ENCODE measurements at regions not wholly inside any gene's neighbourhood (a gene's known extent, or its start where the extent isn't known, plus 50 kb on each side); places are given as distances from the start of the nearest gene placed in this dataset.

- DNase-seq (no peak), ATAC-seq (no peak)
- intact Hi-C loops (cut with DNase I, micrococcal nuclease): no loop called here
These were observed 628.6 kb upstream of the CDH2 start for GRCh38 chr18:28805491-28805890.

- intact Hi-C loops (cut with DNase I, micrococcal nuclease): no loop called here
- ATAC-seq: no peak
These were observed 627.7 kb upstream of the CDH2 start for GRCh38 chr18:28804512-28805202.

GRCh38 chr18:28802546-28802945 is 625.6 kb upstream of the CDH2 start:
- intact Hi-C loops (cut with DNase I, micrococcal nuclease): no loop called here
- DNase-seq (no peak), ATAC-seq (no peak)

More at GRCh38 chr18:28804512-28805202, 627.7 kb upstream of the CDH2 start:
- no peak for DNase-seq

GRCh38 chr18:28801876-28802275 is 624.9 kb upstream of the CDH2 start:
- ATAC-seq: no peak
- intact Hi-C loops (cut with DNase I, micrococcal nuclease): no loop called here

GRCh38 chr18:28794459-28795245 is 617.7 kb upstream of the CDH2 start:
- ATAC-seq (no peak), DNase-seq (no peak)
- intact Hi-C loops (cut with DNase I, micrococcal nuclease): no loop called here

More at GRCh38 chr18:28801876-28802275, 624.9 kb upstream of the CDH2 start:
- no peak for DNase-seq

GRCh38 chr18:28793901-28794300 is 617.0 kb upstream of the CDH2 start:
- no peak for DNase-seq
- intact Hi-C loops (cut with DNase I, micrococcal nuclease): no loop called here

GRCh38 chr18:28792404-28793086 is 615.6 kb upstream of the CDH2 start:
- intact Hi-C loops (cut with DNase I, micrococcal nuclease): no loop called here
- ATAC-seq (no peak), DNase-seq (no peak)

More at GRCh38 chr18:28793901-28794300, 617.0 kb upstream of the CDH2 start:
- no peak for ATAC-seq

GRCh38 chr18:28791101-28791500 is 614.2 kb upstream of the CDH2 start:
- no peak for ATAC-seq
- intact Hi-C loops (cut with DNase I, micrococcal nuclease): no loop called here
- no peak for DNase-seq

GRCh38 chr18:28789502-28789901 is 612.6 kb upstream of the CDH2 start:
- DNase-seq: no peak
- no peak for ATAC-seq
- intact Hi-C loops (cut with DNase I, micrococcal nuclease): no loop called here

GRCh38 chr18:28786926-28787325 is 610.0 kb upstream of the CDH2 start:
- DNase-seq (no peak), ATAC-seq (no peak)
- intact Hi-C loops (cut with DNase I, micrococcal nuclease): no loop called here

GRCh38 chr18:28781616-28782362 is 604.9 kb upstream of the CDH2 start:
- intact Hi-C loops (cut with DNase I, micrococcal nuclease): no loop called here
- DNase-seq (no peak), ATAC-seq (no peak)

GRCh38 chr18:28778706-28779105 is 601.8 kb upstream of the CDH2 start:
- no peak for ATAC-seq
- intact Hi-C loops (cut with DNase I, micrococcal nuclease): no loop called here

GRCh38 chr18:28777756-28778155 is 600.8 kb upstream of the CDH2 start:
- DNase-seq (no peak), ATAC-seq (no peak)
- intact Hi-C loops (cut with DNase I, micrococcal nuclease): no loop called here

More at GRCh38 chr18:28778706-28779105, 601.8 kb upstream of the CDH2 start:
- no peak for DNase-seq

GRCh38 chr18:28771849-28772248 is 594.9 kb upstream of the CDH2 start:
- intact Hi-C loops (cut with DNase I, micrococcal nuclease): no loop called here
- ATAC-seq: no peak
- no peak for DNase-seq

GRCh38 chr18:28768791-28769768 is 592.1 kb upstream of the CDH2 start:
- DNase-seq (no peak), ATAC-seq (no peak)
- intact Hi-C loops (cut with DNase I, micrococcal nuclease): no loop called here

- no peak for DNase-seq
- intact Hi-C loops (cut with DNase I, micrococcal nuclease): no loop called here
These were observed 590.8 kb upstream of the CDH2 start for GRCh38 chr18:28767727-28768211.

GRCh38 chr18:28767201-28767600 is 590.3 kb upstream of the CDH2 start:
- intact Hi-C loops (cut with DNase I, micrococcal nuclease): no loop called here
- ATAC-seq (no peak), DNase-seq (no peak)

More at GRCh38 chr18:28767727-28768211, 590.8 kb upstream of the CDH2 start:
- ATAC-seq: no peak

GRCh38 chr18:28766721-28767120 is 589.8 kb upstream of the CDH2 start:
- no peak for ATAC-seq
- DNase-seq: no peak
- intact Hi-C loops (cut with DNase I, micrococcal nuclease): no loop called here

All from left colon (tissue), 2 donors.